B cell (primary cell): ENCODE measurements at regions not wholly inside any gene's neighbourhood (a gene's known extent, or its start where the extent isn't known, plus 50 kb on each side); places are given as distances from the start of the nearest gene placed in this dataset.

Source experiments
- ATAC-seq: fragments of 200-7000 bp; cut with Tn5 transposase; one replicate; pipeline ENCODE4 v1.10.0; 2021; ENCODE audit warnings: low read depth, mild to moderate bottlenecking, moderate number of reproducible peaks, moderate library complexity
- CTCF ChIA-PET: fragments of 350-600 bp; sonication (Branson Sonifier 250); formaldehyde crosslinking; loops from one replicate; lab custom pipeline; 2021; ENCODE audit warnings: antibody characterized with exemption, inconsistent platforms; lab: Charles Lee
- POLR2A ChIA-PET: fragments of 350-600 bp; sonication (Branson Sonifier 250); formaldehyde crosslinking; loops from one replicate; lab custom pipeline; 2021; ENCODE audit warnings: antibody characterized with exemption; lab: Charles Lee
- DNase-seq: peaks from one replicate; pipeline ENCODE4 v3.0.0; 2013
- H2AFZ ChIP-seq: 2 replicates; pipeline ENCODE4 v1.6.1; 2012; ENCODE audit warnings: mild to moderate bottlenecking, low read depth, low read length; ENCODE audit not compliant: insufficient read depth, poor library complexity, severe bottlenecking
- H3K27ac ChIP-seq, 2 donors: 1 replicate in 1 of 2; 2 replicates in 1 of 2; pipeline ENCODE4 v1.5.1; 2012 to 2013; ENCODE audit warnings: low read length in 2 of 2, mild to moderate bottlenecking in 2 of 2, moderate library complexity in 1 of 2
- H3K27me3 ChIP-seq, 4 experiments: fragments of 200-600 bp in 1 of 4; sonication (generic) in 1 of 4; replicated peaks in 1 of 4; 1 replicate in 2 of 4; 2 replicates in 2 of 4; pipeline versions ENCODE4 v1.6.1 to v1.7.0; 2013 to 2016; ENCODE audit warnings: low read length in 3 of 4, mild to moderate bottlenecking in 2 of 4, mixed read lengths in 1 of 4, moderate library complexity in 1 of 4; ENCODE audit not compliant: insufficient read depth in 4 of 4, control insufficient read depth in 3 of 4; ENCODE audit errors: control extremely low read depth in 1 of 4
- H3K36me3 ChIP-seq, 2 experiments: replicated peaks in 1 of 2; 1 replicate in 1 of 2; 2 replicates in 1 of 2; pipeline versions ENCODE4 v1.6.1 to v1.7.1; 2013; ENCODE audit warnings: low read length in 1 of 2; ENCODE audit not compliant: insufficient read depth in 2 of 2, control insufficient read depth in 1 of 2; ENCODE audit errors: control extremely low read depth in 1 of 2, extremely low read depth in 1 of 2
- H3K4me1 ChIP-seq, 2 donors: fragments of 200-600 bp in 1 of 2; sonication (generic) in 1 of 2; 1 replicate in 1 of 2; 2 replicates in 1 of 2; pipeline versions ENCODE4 v1.5.1 to v1.6.1; 2013 to 2017; ENCODE audit warnings: low read length in 2 of 2; ENCODE audit not compliant: control insufficient read depth in 2 of 2, insufficient read depth in 2 of 2
- H3K4me2 ChIP-seq: replicated peaks from 2 replicates; pipeline ENCODE3; 2012; ENCODE audit warnings: mild to moderate bottlenecking, low read depth, low read length; ENCODE audit not compliant: poor library complexity, severe bottlenecking
- H3K4me3 ChIP-seq, 5 experiments: fragments of 200-600 bp in 1 of 5; sonication (generic) in 1 of 5; 1 replicate in 3 of 5; 2 replicates in 2 of 5; pipeline versions ENCODE4 v1.5.1 to v1.7.0; 2011 to 2016; ENCODE audit warnings: low read length in 4 of 5, mild to moderate bottlenecking in 4 of 5, low read depth in 2 of 5, control low read depth in 1 of 5, moderate library complexity in 1 of 5; ENCODE audit not compliant: insufficient read depth in 1 of 5; ENCODE audit errors: control extremely low read depth in 1 of 5, extremely low read depth in 1 of 5
- H3K79me2 ChIP-seq: fragments of 200-600 bp; sonication (generic); one replicate; pipeline ENCODE4 v1.6.0; 2016; ENCODE audit warnings: low read length; ENCODE audit not compliant: control insufficient read depth, insufficient read depth
- H3K9ac ChIP-seq: fragments of 200-600 bp; sonication (generic); 2 replicates; pipeline ENCODE4 v1.6.1; 2017; ENCODE audit warnings: mild to moderate bottlenecking, low read length, moderate library complexity
- H3K9me3 ChIP-seq, 3 donors: one replicate each; pipeline versions ENCODE4 v1.6.1 to v1.7.1; 2013; ENCODE audit warnings: low read length in 2 of 3; ENCODE audit not compliant: control insufficient read depth in 2 of 3, insufficient read depth in 1 of 3; ENCODE audit errors: control extremely low read depth in 1 of 3
- H4K20me1 ChIP-seq: 2 replicates; pipeline ENCODE4 v1.6.0; 2012; ENCODE audit warnings: mild to moderate bottlenecking, low read length; ENCODE audit not compliant: insufficient read depth, control insufficient read depth, poor library complexity, severe bottlenecking
- H3K27ac Mint-ChIP-seq: one replicate; pipeline ENCODE4 v1.8.0; 2021; ENCODE audit warnings: mixed read lengths
- H3K27me3 Mint-ChIP-seq: one replicate; pipeline ENCODE4 v1.8.0; 2021; ENCODE audit warnings: mixed read lengths
- H3K4me1 Mint-ChIP-seq: one replicate; pipeline ENCODE4 v1.8.0; 2021; ENCODE audit warnings: mixed read lengths
- H3K4me3 Mint-ChIP-seq: one replicate; pipeline ENCODE4 v1.8.0; 2021; ENCODE audit warnings: mixed read lengths
- H3K9me3 Mint-ChIP-seq: one replicate; pipeline ENCODE4 v1.8.0; 2022; ENCODE audit warnings: mixed read lengths; ENCODE audit not compliant: insufficient read depth
- EZH2 ChIP-seq: IDR thresholded peaks from 2 replicates; pipeline ENCODE4 v1.6.1; 2012; ENCODE audit warnings: borderline replicate concordance, low read depth, mild to moderate bottlenecking, moderate library complexity, low read length; ENCODE audit not compliant: insufficient read depth, poor library complexity, severe bottlenecking
- WGBS: methylation state at CpG from one replicate; pipeline ENCODE4 v1.1.5; 2013; ENCODE audit warnings: missing lambda C conversion rate; ENCODE audit not compliant: insufficient coverage; 5-methylcytosine and 5-hydroxymethylcytosine counted together
- intact Hi-C: fragments of 100-400 bp; cut with micrococcal nuclease; formaldehyde crosslinking; loops from one replicate; pipeline ENCODE4 v1.10.0; 2022
- TF ChIP-seq, protein P1 (sequence below): fragments of 200-600 bp; IDR thresholded peaks from one replicate; pipeline ENCODE4 v1.8.0; 2022; ENCODE audit warnings: antibody characterized with exemption, mild to moderate bottlenecking

DNA sequence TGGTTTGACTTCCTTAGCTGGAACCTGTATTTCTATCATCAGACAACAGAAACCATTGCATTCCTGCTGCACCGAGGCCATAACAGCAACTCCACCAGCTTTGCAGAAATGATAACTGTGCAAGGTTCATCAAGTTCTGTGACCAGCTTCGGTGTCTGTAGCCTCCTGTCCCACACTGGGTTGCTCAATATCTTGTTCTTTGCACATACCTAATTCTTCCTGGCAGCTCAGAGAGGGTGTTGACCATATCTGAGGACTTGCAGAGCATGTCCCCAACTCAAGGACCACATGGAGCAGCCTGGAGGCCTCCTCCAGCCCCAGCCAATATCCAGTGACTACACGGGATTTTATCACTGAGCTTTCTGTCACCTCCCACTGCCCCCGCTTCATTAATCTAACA lies 59.3 kb upstream of the SCAF8 start:
- Mint-ChIP-seq H3K27me3 (no peaks in the 10 kb centered on the region), H3K4me3 (no peak overlapping the region), H3K9me3 (no peaks in the 10 kb centered on the region), H3K4me1 (no peaks in the 10 kb centered on the region), H3K27ac (no peak overlapping the region)
- intact Hi-C loops: loop anchor here (2.0 kb wide), 1 partner anchor 277 kb away; no protein-coding TSS in a partner anchor
- Histone ChIP-seq H3K27me3 (no peaks in the 10 kb centered on the region), H3K4me2 (no peak overlapping the region), H3K4me1 (no peaks in the 10 kb centered on the region), H4K20me1 (no peaks in the 10 kb centered on the region), H2AFZ (no peak overlapping the region), H3K4me3 (no peak overlapping the region), H3K9ac (no peak overlapping the region), H3K9me3 (no peaks in the 10 kb centered on the region), H3K27ac (no peak overlapping the region), H3K36me3 (no peaks in the 10 kb centered on the region), H3K79me2 (no peaks in the 10 kb centered on the region)
- ATAC-seq: no peak
- DNase-seq: no peak
- CTCF ChIA-PET: interaction anchor here (0.5 to 6.1 kb wide), 7 partner anchors 10 to 499 kb away, joined by 3 to 267 read pairs (median 9); no protein-coding TSS in a partner anchor
- 63% methylated on average over 4 of the region's 4 CpGs for WGBS
- POLR2A ChIA-PET: no interaction called here
- TF ChIP-seq, protein P1, sequence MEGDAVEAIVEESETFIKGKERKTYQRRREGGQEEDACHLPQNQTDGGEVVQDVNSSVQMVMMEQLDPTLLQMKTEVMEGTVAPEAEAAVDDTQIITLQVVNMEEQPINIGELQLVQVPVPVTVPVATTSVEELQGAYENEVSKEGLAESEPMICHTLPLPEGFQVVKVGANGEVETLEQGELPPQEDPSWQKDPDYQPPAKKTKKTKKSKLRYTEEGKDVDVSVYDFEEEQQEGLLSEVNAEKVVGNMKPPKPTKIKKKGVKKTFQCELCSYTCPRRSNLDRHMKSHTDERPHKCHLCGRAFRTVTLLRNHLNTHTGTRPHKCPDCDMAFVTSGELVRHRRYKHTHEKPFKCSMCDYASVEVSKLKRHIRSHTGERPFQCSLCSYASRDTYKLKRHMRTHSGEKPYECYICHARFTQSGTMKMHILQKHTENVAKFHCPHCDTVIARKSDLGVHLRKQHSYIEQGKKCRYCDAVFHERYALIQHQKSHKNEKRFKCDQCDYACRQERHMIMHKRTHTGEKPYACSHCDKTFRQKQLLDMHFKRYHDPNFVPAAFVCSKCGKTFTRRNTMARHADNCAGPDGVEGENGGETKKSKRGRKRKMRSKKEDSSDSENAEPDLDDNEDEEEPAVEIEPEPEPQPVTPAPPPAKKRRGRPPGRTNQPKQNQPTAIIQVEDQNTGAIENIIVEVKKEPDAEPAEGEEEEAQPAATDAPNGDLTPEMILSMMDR: no peak
- no peak for TF ChIP-seq EZH2

DNA sequence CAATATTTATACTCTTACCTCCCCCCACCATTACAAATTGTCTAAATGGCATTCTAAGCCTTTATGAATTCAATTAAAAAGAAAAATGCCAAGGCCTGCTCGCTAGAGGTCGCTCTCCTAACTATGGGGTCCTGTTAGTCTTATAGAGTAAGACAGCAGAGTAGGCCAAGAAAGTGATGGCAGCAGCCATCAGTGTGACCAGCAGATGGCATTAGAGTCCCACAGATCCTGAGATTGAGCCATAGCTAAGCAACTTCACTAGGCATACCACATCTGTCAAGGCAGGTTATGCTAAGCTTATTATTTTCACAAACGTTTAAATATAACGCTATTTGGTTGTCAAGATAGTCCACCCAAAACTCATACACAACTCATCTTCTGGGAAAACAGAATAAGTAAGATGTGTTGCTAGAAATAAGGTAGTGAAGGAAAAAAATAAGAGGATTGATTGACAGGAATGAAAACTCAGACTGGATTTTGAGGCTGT lies 57.6 kb upstream of the SCAF8 start:
- no peaks in the 10 kb centered on the region for H4K20me1 ChIP-seq
- 0% methylated on average over 2 of the region's 4 CpGs for WGBS
- no peak overlapping the region for H3K4me3 ChIP-seq
- no peak for TF ChIP-seq EZH2
- TF ChIP-seq, protein P1: peak; percentile 100
- no peaks in the 10 kb centered on the region for H3K27me3 ChIP-seq
- Mint-ChIP-seq H3K27me3 (no peaks in the 10 kb centered on the region), H3K27ac (no peak overlapping the region), H3K4me1 (no peaks in the 10 kb centered on the region), H3K4me3 (no peak overlapping the region), H3K9me3 (no peaks in the 10 kb centered on the region)
- ChIA-PET CTCF (interaction anchor here (0.5 to 6.1 kb wide), 56 partner anchors 9 to 652 kb away, joined by 3 to 267 read pairs (median 5); partner anchors contain the start of gene SCAF8), POLR2A (interaction anchor here (0.6 to 0.8 kb wide), 2 partner anchors 58 to 331 kb away, joined by 3 to 8 read pairs; no protein-coding TSS in a partner anchor)
- intact Hi-C loops: loop anchor here (1.0 to 2.0 kb wide), 6 partner anchors 58 to 573 kb away; partner anchors contain the start of gene SCAF8
- no peaks in the 10 kb centered on the region for H3K4me1 ChIP-seq
- H2AFZ ChIP-seq: no peak overlapping the region
- no peak overlapping the region for H3K27ac ChIP-seq
- no peaks in the 10 kb centered on the region for H3K9me3 ChIP-seq
- no peaks in the 10 kb centered on the region for H3K79me2 ChIP-seq
- no peak overlapping the region for H3K4me2 ChIP-seq
- DNase-seq: peak; percentile 95
- no peak overlapping the region for H3K9ac ChIP-seq
- peak; percentile 100 for ATAC-seq
- H3K36me3 ChIP-seq: no peaks in the 10 kb centered on the region
